ENCODE measurements at regions not wholly inside any gene's neighbourhood (a gene's known extent, or its start where the extent isn't known, plus 50 kb on each side); places are given as distances from the start of the nearest gene placed in this dataset.

DNA sequence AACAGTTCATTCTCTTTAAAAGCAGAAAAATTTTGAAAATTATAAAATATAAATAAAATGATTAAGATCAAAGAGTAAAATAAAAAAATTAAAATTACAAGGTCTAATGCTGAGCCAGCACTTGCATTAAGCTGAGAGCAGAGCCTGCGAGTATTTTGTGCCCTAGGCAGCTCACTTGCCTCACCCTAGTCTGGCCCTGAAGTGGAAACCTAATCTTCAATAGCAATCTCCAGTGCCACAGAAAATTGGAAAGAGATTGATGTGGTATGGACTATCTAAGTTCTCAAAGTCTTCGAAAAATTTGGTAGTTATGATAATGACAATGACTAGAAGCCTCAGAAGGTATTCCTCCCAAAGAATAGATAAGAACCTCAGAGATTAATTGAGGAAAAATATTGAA, 459.4 kb upstream of the CBLB start:
- Histone ChIP-seq H3K27ac (replicated peaks in 1 of 4) (no peak overlapping the region), H3K4me3 (no peak overlapping the region), H3K27me3 (no peaks in the 10 kb centered on the region), H3K4me1 (peaks cover 0 to 9% (median 4%) of the 10 kb centered on the region in 4 donors), H3K9me3 (peaks cover 0 to 9% (median 4%) of the 10 kb centered on the region in 4 donors), H3K36me3 (no peaks in the 10 kb centered on the region)
- 90% methylated on average over 2 of the region's 2 CpGs for WGBS
- TF ChIP-seq POLR2A (IDR thresholded peaks at IDR 0.05; ENCODE audit: low read depth) = no peak
- TF ChIP-seq POLR2AphosphoS5 (IDR thresholded peaks at IDR 0.05) = no peak
- no peak for TF ChIP-seq EP300 (IDR thresholded peaks at IDR 0.05)
- TF ChIP-seq, protein P1, sequence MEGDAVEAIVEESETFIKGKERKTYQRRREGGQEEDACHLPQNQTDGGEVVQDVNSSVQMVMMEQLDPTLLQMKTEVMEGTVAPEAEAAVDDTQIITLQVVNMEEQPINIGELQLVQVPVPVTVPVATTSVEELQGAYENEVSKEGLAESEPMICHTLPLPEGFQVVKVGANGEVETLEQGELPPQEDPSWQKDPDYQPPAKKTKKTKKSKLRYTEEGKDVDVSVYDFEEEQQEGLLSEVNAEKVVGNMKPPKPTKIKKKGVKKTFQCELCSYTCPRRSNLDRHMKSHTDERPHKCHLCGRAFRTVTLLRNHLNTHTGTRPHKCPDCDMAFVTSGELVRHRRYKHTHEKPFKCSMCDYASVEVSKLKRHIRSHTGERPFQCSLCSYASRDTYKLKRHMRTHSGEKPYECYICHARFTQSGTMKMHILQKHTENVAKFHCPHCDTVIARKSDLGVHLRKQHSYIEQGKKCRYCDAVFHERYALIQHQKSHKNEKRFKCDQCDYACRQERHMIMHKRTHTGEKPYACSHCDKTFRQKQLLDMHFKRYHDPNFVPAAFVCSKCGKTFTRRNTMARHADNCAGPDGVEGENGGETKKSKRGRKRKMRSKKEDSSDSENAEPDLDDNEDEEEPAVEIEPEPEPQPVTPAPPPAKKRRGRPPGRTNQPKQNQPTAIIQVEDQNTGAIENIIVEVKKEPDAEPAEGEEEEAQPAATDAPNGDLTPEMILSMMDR (IDR thresholded peaks at IDR 0.05) = no peak
- DNase-seq (ENCODE audit: extremely low spot score) = no peak
- intact Hi-C loops (cut with DNase I) = no loop called here

DNA sequence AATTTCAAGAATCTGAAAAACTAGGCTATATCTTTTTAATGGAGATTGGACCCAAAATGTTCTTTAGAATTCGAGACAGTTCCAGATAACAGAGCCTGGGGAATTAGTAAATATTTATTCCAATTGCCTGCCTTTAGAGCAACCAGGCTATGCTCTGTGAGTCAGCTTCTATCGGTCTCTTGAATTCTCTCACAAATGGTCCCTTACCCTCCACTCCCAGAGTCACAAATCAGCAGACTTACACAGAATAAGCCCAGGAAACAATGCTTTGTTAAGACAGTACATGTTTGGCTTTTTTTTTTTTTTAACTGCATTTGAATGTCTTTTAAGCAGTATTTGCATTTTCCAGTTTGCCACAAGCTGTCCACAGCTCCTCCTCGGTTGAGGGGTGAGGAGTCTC, 460.7 kb upstream of the CBLB start:
- Histone ChIP-seq H3K4me1 (peaks cover 0 to 9% (median 4%) of the 10 kb centered on the region in 4 donors), H3K27me3 (no peaks in the 10 kb centered on the region), H3K4me3 (no peak overlapping the region), H3K27ac (replicated peaks in 1 of 4) (no peak overlapping the region), H3K9me3 (peaks cover 0 to 2% (median under 1%) of the 10 kb centered on the region in 4 donors), H3K36me3 (no peaks in the 10 kb centered on the region)
- intact Hi-C loops (cut with DNase I) = no loop called here
- WGBS = 84% methylated on average over 3 of the region's 3 CpGs
- DNase-seq (ENCODE audit: extremely low spot score) = no peak
- no peak for TF ChIP-seq EP300 (IDR thresholded peaks at IDR 0.05)
- TF ChIP-seq POLR2A (IDR thresholded peaks at IDR 0.05; ENCODE audit: low read depth) = no peak
- TF ChIP-seq, protein P1 (IDR thresholded peaks at IDR 0.05) = no peak
- TF ChIP-seq POLR2AphosphoS5 (IDR thresholded peaks at IDR 0.05) = no peak

DNA sequence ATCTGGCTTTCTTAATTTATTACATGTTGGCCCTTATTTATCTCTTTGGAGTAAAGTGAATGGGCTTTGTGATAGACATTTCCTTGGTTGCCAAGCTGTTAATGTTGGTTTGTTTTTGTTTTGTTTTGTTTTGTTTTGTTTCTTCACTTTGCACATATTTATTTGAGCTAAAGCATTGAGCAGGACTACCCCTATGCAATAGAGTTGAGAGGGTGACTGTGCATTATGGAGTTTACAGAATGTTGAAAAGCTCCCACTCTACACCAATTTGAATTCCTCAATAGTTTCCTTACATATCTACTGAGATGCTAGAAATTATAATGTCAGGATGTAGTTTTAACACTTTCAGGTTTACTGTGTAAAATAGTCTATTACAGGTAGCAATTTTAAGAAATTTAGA, 462.8 kb upstream of the CBLB start:
- TF ChIP-seq, protein P1 (IDR thresholded peaks at IDR 0.05) = no peak
- TF ChIP-seq POLR2AphosphoS5 (IDR thresholded peaks at IDR 0.05) (no peak), EP300 (IDR thresholded peaks at IDR 0.05) (no peak)
- DNase-seq (ENCODE audit: extremely low spot score) = no peak
- Histone ChIP-seq H3K27me3 (no peaks in the 10 kb centered on the region), H3K4me1 (peaks cover 0 to 9% (median 4%) of the 10 kb centered on the region in 4 donors), H3K9me3 (no peaks in the 10 kb centered on the region), H3K27ac (replicated peaks in 1 of 4) (no peak overlapping the region), H3K4me3 (no peak overlapping the region), H3K36me3 (no peaks in the 10 kb centered on the region)
- intact Hi-C loops (cut with DNase I) = no loop called here

DNA sequence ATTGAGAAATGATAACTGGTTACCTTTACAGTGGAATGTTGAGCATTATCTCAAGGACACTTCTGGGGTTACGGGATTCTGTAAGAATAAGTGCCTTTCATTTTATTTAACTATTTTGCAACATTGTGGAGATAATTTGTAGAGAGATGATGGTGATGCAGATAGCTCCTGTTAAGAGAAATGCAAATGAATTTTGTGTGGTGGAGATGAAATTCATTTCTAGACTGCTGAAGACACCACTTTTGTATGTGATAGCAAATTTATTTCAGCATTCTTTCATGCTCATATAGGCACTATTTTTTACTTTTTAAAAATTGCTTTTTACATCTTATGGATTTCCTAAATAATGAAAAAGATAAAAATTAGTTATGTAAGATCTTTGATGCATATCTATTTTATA, 463.3 kb upstream of the CBLB start:
- no peak for DNase-seq (ENCODE audit: extremely low spot score)

DNA sequence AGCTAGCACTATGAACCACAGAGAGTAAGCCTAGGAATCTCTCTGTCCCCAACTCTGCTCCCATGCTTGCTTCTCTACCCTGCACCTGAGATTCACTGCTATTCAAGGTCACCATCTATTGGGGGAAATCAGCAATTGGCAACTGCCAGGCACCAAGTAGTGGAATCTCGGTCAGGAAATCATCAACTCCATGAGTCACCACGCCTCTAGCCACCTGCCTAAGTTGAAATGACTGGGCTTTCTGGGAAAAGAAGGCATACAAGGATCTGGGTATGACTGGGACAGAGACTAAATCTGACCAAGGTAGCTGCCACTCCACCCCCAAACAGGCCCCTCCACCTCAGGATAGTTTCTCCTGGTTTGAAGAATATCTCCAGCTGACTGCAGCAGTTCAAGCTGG, 464.1 kb upstream of the CBLB start:
- no peak for DNase-seq (ENCODE audit: extremely low spot score)
- H3K36me3 ChIP-seq = no peaks in the 10 kb centered on the region
- no peaks in the 10 kb centered on the region for H3K9me3 ChIP-seq
- H3K4me1 ChIP-seq = peaks cover 0 to under 1% (median 0%) of the 10 kb centered on the region in 4 donors
- H3K27ac ChIP-seq (replicated peaks in 1 of 4) = no peak overlapping the region
- no peaks in the 10 kb centered on the region for H3K27me3 ChIP-seq
- intact Hi-C loops (cut with DNase I) = no loop called here
- TF ChIP-seq, protein P1 (IDR thresholded peaks at IDR 0.05) = no peak
- TF ChIP-seq POLR2AphosphoS5 (IDR thresholded peaks at IDR 0.05) (no peak), POLR2A (IDR thresholded peaks at IDR 0.05; ENCODE audit: low read depth) (no peak), EP300 (IDR thresholded peaks at IDR 0.05) (no peak)
- H3K4me3 ChIP-seq = no peak overlapping the region
- WGBS = 93% methylated on average over 2 of the region's 2 CpGs

More for the DNA sequence above, 463.3 kb upstream of the CBLB start:
- no peak overlapping the region for H3K27ac ChIP-seq (replicated peaks in 1 of 4)
- intact Hi-C loops (cut with DNase I) = no loop called here
- H3K9me3 ChIP-seq = no peaks in the 10 kb centered on the region
- no peak overlapping the region for H3K4me3 ChIP-seq
- no peaks in the 10 kb centered on the region for H3K27me3 ChIP-seq
- WGBS = 100% methylated on average over 1 of the region's 1 CpG
- no peak for TF ChIP-seq POLR2A (IDR thresholded peaks at IDR 0.05; ENCODE audit: low read depth)
- no peak for TF ChIP-seq EP300 (IDR thresholded peaks at IDR 0.05)
- TF ChIP-seq, protein P1 (IDR thresholded peaks at IDR 0.05) = no peak
- TF ChIP-seq POLR2AphosphoS5 (IDR thresholded peaks at IDR 0.05) = no peak
- H3K4me1 ChIP-seq = peaks cover 0 to 8% (median 3%) of the 10 kb centered on the region in 4 donors
- H3K36me3 ChIP-seq = no peaks in the 10 kb centered on the region

Measured in esophagus muscularis mucosa (tissue), 4 donors.